HG03558 (cell line): ENCODE measurements at regions not wholly inside any gene's neighbourhood (a gene's known extent, or its start where the extent isn't known, plus 50 kb on each side); places are given as distances from the start of the nearest gene placed in this dataset.
"Not testable (repeated sequence)": the region's sequence is repeated elsewhere in the genome, so short reads cannot be mapped to it uniquely, and the experiment has no call there.

Experiments
- ATAC-seq: cut with Tn5 transposase; IDR thresholded peaks from one replicate; pipeline ENCODE4 v1.9.1; 2021; ENCODE audit warnings: moderate number of reproducible peaks; ENCODE audit not compliant: unreplicated experiment; ENCODE audit errors: extremely low read depth

DNA sequence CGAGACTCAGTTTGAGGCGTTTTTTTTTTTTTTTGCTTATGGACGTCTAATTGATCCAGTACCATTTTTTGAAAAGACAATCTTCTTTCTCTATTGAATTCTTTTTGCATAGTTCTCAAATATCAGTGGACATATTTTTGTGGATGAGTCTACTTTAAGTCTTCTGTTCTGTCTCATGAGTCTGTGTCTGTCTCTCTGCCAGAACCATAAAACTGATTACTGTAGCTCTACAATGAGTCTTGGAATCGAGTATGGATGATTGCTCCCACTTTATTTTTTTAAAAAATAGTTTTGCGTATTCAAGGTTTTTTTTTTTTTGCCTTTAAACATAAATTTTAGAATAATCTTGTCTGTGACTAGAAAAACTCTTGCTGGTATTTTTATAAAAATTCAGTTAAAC is 323.5 kb downstream of the ZNF326 start:
- no peak for ATAC-seq

DNA sequence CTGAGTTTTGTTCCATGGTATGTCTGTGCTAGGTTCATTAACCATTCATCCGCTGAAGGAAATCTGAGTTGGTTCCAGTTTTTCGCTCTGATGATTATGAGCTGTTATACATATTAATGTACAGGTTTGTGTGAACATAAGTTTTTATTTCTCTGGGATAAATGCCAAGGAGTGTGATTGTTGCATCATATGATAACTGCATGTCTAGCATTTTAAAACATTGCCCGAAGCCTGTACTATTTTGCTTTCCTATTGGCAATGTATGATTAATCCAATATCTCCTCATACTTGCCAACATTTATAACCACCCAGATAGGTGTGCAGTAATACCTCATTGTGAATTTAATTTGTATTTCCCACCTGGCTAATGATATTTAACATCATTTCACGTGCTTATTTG is 322.7 kb downstream of the ZNF326 start:
- no peak for ATAC-seq

DNA sequence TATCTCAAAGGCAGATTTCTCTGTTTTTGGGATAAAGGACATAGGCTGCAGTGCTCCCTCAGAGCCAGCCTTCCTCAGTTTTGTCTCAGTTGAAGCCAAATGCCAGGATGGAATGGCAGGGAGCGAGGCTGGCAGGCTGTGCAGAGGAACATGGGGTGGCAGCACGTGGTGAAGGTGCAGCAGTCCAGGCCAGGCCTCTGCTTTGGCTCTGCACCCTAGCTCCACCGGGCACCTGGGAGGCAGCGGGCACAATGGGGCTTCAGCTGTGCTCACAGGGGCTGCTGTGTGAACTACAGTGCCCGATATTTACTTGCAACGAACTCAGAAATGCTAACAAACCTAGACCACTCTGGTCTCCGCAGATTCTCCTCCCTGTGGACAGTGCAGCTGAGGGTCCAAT is 319.6 kb downstream of the ZNF326 start:
- no peak for ATAC-seq

DNA sequence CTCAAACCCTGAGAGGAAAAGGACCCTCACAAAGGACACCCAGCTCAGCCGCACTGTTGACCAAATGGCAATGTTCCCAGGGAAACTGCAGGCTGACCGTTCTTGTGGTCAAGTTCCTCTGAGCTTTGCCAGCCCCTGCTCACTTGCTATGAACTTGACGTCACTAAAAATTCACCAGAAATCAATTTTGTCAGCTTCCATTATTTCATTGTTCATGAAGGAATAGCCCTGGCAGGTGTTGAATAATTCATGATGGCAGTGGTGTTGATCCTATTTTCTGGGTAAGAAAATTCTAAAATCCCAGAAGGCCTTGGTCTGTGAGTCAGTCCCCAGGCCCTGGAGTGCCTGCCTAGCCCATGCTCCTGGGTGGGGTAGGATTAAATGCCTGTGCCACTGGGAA is 318.9 kb downstream of the ZNF326 start:
- ATAC-seq, result no peak

DNA sequence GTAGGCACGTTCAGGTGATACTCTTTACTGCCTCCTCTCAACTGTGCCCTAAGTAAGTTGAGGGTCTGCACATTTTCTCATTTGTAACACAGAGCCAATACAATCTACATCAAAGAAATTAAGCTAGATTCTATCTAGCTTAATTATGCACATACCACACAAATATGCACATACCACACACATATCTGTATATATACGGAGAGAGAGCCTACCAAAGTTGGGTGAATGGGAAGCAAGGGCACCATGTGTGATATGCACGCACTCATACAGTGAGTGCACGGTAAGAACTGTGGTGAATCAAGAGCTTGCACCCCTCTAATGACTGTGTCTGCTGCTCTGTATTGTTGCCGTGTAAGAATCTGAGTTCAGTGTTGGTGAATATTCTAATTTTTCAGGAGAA is 314.9 kb downstream of the ZNF326 start:
- ATAC-seq, result no peak

DNA sequence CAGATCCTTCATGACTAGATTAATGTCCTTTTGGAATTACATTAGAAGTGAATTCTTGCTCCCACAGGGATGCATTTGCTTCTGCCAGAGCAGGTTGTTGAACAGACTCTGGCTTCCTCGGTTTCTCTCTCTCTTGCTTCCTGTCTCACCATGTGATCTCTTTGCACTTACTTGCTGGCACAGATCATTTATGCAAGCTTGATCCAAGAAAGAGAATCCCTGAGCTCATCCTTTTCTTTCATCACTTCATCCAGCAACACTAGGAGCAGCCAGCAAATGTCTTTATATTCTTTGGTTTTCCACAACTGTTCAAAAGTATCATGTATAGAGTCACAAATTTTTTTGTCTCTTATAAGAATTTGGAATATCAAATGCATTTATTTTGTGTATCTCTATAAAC is 313.5 kb downstream of the ZNF326 start:
- ATAC-seq, result no peak

DNA sequence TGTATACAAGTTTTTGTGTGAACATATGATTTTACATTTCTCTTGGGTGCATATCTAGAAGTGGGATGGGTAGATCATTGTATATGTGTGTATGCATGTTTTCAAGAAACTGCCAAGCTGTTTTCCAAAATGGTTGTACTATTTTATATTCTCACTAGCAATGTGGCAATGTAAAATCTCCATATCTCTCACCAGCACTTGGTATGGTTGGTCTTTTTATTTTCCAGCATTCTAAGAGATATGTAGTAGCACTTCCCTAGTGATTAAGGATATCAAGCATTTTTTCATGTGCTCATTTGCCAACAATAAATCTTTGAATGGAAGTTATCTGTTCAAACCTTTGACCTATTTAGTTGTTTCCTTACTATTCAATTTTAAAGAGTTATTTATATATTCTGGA is 310.7 kb downstream of the ZNF326 start:
- ATAC-seq, result no peak

DNA sequence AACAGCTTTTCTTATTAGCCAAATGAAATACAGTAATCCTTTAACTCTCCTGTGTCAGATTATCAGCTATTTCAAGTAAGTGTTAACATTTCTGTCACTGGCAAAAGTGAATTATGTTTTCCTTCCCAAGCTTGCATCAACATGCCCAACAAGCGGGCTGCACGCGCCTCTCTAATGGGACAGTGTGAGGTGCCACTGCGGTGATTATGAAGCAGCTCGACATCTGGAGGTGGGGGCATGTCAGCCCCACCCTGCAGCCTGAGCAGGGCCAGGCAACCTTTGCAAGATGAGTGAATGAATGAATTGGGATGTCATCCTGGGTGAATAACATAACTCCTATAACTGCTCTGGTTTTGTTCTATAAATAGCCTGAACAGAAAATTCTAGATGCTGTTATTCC is 301.4 kb downstream of the ZNF326 start:
- no peak for ATAC-seq

DNA sequence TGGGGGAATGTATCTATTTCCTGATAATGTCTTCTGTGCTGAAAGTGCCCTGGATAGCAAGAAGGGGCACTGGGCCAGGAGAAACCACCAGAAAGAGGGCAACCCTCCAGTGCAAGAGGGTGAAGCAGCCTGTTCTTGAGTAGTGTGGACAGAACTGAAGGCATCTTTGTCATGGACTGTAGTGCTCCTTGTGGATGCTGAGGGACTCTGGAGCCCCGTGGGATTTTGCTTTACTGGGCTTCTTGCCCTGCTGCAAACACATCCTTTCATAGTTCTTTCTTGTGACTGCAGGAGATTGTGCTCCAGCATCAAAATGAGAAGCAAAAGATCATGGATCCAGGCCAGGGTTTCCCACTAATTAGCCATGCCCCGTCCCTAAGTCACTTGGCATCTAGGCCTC is 300.6 kb downstream of the ZNF326 start:
- no peak for ATAC-seq

DNA sequence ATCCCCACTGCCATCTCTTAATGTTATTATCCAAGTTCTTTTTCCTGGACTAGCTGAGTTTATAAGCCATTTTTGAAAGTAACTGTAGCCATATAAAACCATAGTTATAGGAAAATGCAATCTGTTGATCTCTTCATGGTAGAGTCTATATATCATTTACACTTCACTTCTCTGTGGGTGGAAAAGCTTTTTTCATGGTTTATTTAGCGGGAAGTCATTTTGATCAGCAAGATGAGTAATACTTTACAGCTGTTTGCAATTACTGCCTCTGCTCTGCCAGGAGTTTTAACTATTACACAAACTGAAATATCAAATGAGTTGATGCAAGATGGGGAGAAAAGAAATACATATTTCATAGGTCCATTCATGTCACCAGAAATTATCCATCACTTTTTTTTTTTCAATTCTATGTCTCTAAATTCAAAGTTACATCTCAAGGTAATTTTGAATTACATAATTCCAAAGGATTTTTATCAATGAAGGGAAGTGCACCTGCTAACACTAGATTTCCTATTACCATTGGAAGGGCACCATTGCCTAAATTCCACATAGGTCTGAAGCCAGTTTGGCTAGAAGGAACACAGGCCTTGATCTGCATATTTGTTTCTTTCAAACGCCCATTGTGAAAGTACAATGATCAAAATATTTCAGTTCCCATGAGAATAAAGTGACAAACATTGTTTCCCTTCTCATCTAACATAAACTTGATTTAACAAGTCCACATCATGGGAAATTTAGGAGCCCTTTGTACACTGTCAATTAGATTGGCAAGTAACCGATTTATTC is 296.7 kb downstream of the ZNF326 start:
- no peak for ATAC-seq

DNA sequence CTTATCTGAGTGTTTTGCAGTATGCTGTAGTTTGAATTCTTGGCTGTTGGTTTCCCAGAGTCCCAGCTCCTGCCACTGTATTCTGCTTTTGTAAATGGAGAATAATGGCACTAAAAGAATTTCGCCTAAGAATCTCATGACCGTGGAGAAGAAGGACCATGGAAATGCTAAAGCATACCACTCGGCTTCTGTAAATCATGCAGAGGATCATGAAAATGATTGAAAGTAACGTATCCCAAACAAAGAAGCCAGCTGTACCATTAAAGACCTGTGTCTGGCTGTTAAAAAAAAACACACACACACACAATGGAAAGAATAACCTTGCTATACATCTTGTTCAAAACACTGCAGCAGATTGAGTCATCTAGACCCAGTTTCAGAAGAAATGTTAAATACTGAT is 287.9 kb downstream of the ZNF326 start:
- no peak for ATAC-seq

DNA sequence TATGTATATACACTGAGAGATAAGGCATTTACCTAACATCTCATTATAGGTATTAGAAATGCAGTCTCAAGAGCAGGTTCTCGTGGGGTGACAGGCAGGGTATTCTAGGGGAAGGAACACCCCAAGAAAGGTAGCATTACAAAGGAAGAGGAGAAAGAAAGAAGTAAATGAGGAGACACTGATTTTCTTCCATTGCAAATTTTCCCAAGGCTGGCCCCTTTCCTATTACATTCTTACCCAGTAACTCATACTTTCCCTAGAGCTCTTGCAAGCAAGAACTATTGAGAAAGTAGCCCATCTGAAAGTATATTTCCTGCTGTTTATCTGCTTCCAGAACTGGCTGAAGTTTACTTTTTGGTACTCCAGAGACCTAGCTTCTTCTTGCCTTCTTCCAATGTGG is 287.0 kb downstream of the ZNF326 start:
- not testable (repeated sequence) for ATAC-seq

DNA sequence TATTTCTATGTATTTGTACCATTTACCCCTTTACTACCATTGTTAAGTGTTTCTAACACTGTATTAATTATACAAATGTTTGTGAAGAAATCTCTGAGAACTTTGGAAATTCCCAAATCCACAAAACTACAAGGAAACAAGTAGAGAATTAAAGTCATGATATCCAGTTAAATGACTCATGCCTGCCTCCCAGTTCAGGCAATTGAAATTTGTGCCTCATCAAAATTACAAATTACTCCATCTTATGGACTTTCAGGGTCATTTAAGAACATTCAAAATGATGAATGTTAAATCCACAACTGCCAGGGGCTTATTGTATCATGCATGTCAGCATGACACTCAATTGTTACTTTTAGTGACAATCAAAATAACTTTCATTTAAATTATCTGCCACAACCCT is 282.4 kb downstream of the ZNF326 start:
- no peak for ATAC-seq

DNA sequence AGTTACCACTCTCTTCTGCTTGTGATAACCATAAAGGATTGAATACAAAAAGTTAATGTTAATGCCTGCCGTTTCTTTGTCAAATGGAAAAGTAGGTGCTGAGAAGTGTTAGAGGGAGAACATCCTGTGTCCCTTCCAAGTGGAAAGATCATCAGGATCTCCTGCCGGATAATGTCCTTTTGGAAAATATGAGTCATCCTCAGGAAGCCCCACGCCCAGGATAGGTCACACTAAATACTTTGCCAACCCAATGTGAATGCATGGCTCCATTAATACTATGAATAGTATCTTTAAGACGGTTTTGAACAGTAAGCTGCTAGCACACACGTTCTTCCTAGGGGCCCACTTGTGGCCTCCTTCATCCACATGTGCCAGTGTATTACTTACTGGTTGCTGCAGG is 279.5 kb downstream of the ZNF326 start:
- no peak for ATAC-seq

DNA sequence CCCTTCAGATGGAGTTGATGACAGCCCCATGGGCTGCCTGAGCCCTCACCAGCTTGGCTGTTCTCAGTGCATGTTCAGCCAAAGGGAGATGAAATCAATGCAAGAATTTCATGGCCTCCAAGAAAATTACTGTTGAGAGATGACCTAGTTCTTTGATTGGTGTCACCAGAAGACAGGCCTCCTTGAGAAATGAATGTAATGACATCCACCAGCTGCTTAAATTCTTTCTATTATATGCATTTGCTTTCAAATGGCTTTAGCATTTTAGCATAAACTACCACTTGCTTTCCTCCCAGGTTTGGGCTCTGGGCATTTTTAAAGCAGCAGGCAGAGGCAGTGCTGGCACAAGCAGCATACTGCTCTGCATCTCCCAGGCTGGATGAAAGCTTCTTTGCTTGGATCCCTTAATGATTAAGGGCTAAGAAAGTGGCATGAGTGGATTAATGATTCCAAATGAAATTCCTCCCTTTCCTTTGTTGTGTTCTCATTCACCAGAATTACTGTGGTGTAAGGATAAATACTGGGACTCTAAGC is 278.4 kb downstream of the ZNF326 start:
- ATAC-seq, result no peak

DNA sequence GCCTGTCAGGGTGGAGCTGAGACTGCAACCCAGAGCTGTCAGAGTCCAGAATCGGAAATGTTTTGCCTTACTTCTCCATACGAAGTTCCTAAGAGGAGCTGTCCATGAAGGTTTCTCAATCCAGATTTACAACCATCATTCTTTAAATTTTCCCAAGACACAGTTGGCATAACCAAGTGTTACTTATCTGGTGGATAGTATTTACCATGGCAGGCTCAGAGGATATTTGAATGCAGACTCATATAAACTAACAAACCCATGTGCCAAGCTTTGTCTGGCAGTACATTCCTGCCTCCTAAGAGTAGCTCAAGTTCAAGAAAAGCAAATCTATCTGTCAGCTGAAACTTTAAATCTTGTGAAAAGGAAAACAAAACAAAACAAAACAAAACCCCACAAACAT is 267.9 kb downstream of the ZNF326 start:
- no peak for ATAC-seq

DNA sequence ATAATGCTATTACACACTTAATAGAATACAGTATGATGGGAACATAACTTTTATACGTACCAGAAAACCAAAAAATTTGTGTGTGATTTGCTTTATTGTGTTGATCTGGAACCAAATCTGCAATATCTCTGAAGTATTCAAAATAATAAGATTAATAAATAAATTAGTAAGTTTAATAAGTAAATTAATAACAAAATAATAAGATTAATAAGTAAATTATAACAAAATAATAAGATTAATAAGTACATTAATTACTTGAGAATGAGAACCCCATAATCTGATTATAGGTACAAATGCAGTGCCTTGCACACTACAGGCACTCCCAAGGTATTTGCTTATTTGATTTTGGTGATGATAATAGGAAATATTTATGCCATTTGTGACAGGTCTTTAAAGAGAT is 267.4 kb downstream of the ZNF326 start:
- ATAC-seq, result no peak

DNA sequence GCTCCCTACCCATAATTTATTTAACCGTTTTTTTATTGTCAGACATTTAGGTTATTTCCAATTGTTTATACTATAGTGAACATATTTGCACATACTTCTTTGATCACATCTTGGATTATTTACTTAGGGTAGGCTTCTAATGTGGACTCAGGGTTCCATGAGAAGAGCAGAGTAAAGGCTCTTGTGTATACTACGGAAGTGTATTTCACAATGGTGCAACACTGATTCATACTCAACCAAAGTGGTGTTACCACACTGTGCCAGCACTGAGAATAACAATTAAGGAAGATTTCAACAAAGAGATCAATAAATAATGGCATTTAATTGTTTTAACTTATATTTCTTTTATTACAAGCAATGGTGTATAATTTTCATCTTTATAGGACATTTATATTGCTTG is 251.2 kb downstream of the ZNF326 start:
- no peak for ATAC-seq

DNA sequence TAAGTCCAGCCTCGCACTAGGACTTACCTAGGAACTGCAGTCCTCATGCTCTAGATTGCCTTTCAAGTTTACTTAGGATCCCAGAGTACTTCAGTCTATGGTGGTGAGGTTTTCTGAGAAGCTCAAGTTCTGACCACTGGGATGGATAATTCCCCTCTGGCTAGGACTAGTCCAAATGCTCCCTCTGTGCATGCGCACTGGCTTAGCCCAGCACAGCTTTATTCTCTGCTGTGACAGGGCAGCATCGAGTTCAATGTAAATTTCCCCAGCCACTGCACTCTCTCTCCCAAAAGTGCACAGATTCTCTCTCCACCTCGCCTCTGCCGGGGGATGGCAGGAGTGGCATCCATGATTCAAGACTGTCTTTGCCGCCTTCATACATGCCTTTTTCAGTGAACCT is 241.6 kb downstream of the ZNF326 start:
- ATAC-seq, result no peak

DNA sequence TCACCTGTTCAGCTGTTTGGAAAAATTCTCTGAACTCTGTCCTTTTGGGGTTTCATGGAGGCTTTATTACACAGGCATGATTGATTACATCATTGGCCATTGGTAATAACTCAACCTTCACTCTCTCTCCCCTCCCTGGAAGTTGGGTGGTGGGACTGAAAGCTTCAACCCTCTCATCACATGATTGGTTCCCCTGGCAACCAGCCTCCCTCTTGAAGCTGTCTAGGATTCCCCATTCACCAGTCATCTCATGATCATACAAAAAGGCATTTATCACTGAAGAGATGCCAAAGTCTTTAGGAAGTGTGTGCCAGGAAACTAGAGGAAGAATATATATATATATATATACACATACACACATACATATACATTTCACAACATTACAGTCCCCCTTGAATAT is 228.5 kb downstream of the ZNF326 start:
- ATAC-seq, result no peak

DNA sequence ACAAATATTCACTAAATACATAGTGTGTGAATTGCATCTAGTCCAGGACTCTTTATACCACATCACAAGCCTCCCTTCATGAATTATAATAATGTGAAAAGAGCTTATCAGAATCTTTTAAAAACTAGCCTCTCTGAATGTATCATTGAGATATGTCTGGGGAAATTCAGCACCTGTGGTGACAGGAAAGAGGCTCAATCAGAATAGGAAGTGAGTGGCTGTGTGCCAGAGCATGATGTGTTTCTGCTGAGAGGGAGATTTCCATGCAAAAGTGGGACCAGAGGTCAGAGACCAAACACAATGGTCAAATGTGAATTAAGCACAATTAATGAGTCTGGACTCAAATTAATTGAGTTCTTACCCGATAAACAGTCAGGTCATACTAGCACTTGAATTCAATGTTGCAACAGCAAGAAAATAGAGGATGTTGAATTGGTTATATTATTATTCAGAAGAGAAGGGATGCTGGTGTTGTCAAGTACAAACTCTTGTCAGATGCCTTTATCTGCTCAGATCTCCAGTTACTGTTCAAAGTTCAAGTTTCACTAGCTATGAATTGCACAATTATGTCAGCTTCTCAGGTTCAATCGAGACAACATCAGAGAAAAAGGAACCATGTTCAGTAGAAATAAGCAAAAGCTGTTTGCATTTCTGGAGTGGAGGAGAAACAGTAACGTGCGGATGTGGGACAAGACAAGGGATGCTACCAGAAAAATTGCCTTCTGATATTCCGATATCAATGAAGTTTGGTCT is 226.2 kb downstream of the ZNF326 start:
- ATAC-seq, result no peak

DNA sequence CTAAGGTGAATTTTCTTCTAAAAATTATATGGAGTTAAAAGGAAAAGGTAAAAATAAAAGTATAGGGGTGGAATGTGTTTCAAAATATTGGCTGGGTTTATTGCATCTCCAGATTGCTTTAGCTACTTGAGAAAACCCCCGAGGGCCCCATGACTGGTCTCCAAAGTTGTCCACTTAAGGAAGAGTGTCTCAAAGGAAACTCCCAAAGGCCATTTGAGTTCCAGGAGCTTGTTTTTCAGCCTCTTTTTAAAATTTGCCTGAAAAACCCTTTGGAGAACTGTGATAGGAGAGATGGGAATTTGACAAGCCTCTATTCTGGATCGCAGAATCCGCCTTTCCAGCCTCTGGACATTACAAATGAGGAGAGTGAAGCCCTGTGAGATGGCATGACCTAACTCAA is 225.6 kb downstream of the ZNF326 start:
- ATAC-seq, result no peak
